K562 (cell line): ENCODE measurements at regions not wholly inside any gene's neighbourhood (a gene's known extent, or its start where the extent isn't known, plus 50 kb on each side); places are given as distances from the start of the nearest gene placed in this dataset.

Experiments
- BACH1 ChIP-seq: fragments of 200-800 bp; sonication (Bioruptor generic); IDR thresholded peaks from 2 replicates; pipeline ENCODE4 v1.6.1; 2016; ENCODE audit warnings: missing genetic modification characterization, missing compliant biosample characterization
- C11orf30 ChIP-seq: fragments of 450-650 bp; IDR thresholded peaks from 2 replicates; pipeline ENCODE4 v1.6.1; 2016; ENCODE audit warnings: low read depth, mild to moderate bottlenecking
- EP400 ChIP-seq: fragments of 450-650 bp; IDR thresholded peaks from 2 replicates; pipeline ENCODE4 v1.6.1; 2017; ENCODE audit warnings: antibody characterized with exemption, mild to moderate bottlenecking, moderate library complexity
- HDAC1 ChIP-seq, 2 experiments: fragments of 450-650 bp; IDR thresholded peaks; 2 replicates each; pipeline ENCODE4 v1.6.1; 2016 to 2017; ENCODE audit warnings: inconsistent platforms in 1 of 2, mild to moderate bottlenecking in 1 of 2, moderate library complexity in 1 of 2
- NCOA1 ChIP-seq: fragments of 450-650 bp; IDR thresholded peaks from 2 replicates; pipeline ENCODE4 v1.6.1; 2016; ENCODE audit warnings: low read depth
- PTRF ChIP-seq: fragments of 450-650 bp; IDR thresholded peaks from 2 replicates; pipeline ENCODE4 v1.6.1; 2016; ENCODE audit warnings: mild to moderate bottlenecking, missing genetic modification characterization, missing compliant biosample characterization
- SMARCB1 ChIP-seq: IDR thresholded peaks from 2 replicates; pipeline ENCODE4 v1.6.1; 2011; ENCODE audit warnings: improper control_type of control experiment, low read depth; ENCODE audit not compliant: insufficient read length
- SRSF7 ChIP-seq: fragments of 200-400 bp; formaldehyde crosslinking; optimal IDR thresholded peaks from 2 replicates; pipeline ENCODE3; 2017; ENCODE audit warnings: mild to moderate bottlenecking, low read depth, low read length
- WHSC1 ChIP-seq: IDR thresholded peaks from one replicate; pipeline ENCODE4 v1.6.1; 2012; ENCODE audit warnings: low read length, control low read depth, inconsistent platforms
- ZNF311 ChIP-seq: fragments of 250-450 bp; sonication (Bioruptor Pico); IDR thresholded peaks from 2 replicates; pipeline ENCODE4 v1.4.0; 2020; ENCODE audit warnings: mild to moderate bottlenecking, moderate library complexity
- ZNF398 ChIP-seq: fragments of 250-450 bp; sonication (Bioruptor Pico); IDR thresholded peaks from 2 replicates; pipeline ENCODE4 v1.8.0; 2021; ENCODE audit warnings: moderate library complexity, mild to moderate bottlenecking, inconsistent platforms
- ZNF699 ChIP-seq: fragments of 250-450 bp; sonication (Bioruptor Pico); IDR thresholded peaks from 2 replicates; pipeline ENCODE4 v1.8.0; 2021; ENCODE audit warnings: mild to moderate bottlenecking, moderate library complexity; ENCODE audit not compliant: insufficient replicate concordance
- ZNF707 ChIP-seq: fragments of 250-450 bp; sonication (Bioruptor Pico); conservative IDR thresholded peaks from 2 replicates; pipeline ENCODE4 v1.8.0; 2022; ENCODE audit warnings: inconsistent platforms, mild to moderate bottlenecking, moderate library complexity
- TF ChIP-seq, protein P1 (sequence below): fragments of 450-650 bp; formaldehyde crosslinking; IDR thresholded peaks from 2 replicates; pipeline ENCODE4 v1.4.0; 2020; ENCODE audit warnings: mild to moderate bottlenecking, mixed read lengths

- TF ChIP-seq WHSC1 (no peak), HDAC1 (IDR thresholded peaks at IDR 0.05) (no peak), ZNF699 (no peak), SMARCB1 (no peak), ZNF311 (CRISPR knock-in tag) (no peak), NCOA1 (no peak), SRSF7 (no peak), EP400 (no peak), BACH1 (no peak), ZNF398 (CRISPR knock-in tag) (no peak), ZNF707 (no peak), C11orf30 (no peak), PTRF (no peak)
- TF ChIP-seq, protein P1, sequence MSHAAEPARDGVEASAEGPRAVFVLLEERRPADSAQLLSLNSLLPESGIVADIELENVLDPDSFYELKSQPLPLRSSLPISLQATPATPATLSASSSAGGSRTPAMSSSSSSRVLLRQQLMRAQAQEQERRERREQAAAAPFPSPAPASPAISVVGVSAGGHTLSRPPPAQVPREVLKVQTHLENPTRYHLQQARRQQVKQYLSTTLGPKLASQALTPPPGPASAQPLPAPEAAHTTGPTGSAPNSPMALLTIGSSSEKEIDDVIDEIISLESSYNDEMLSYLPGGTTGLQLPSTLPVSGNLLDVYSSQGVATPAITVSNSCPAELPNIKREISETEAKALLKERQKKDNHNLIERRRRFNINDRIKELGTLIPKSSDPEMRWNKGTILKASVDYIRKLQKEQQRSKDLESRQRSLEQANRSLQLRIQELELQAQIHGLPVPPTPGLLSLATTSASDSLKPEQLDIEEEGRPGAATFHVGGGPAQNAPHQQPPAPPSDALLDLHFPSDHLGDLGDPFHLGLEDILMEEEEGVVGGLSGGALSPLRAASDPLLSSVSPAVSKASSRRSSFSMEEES (CRISPR knock-in tag): peak; percentile 74
Observed at GRCh38 chr4:60187428-60187827, 1012.7 kb upstream of the ADGRL3 start (continued).
